ENCODE measurements at regions not wholly inside any gene's neighbourhood (a gene's known extent, or its start where the extent isn't known, plus 50 kb on each side); places are given as distances from the start of the nearest gene placed in this dataset.
"Not testable (repeated sequence)": the region's sequence is repeated elsewhere in the genome, so short reads cannot be mapped to it uniquely, and the experiment has no call there.

DNA sequence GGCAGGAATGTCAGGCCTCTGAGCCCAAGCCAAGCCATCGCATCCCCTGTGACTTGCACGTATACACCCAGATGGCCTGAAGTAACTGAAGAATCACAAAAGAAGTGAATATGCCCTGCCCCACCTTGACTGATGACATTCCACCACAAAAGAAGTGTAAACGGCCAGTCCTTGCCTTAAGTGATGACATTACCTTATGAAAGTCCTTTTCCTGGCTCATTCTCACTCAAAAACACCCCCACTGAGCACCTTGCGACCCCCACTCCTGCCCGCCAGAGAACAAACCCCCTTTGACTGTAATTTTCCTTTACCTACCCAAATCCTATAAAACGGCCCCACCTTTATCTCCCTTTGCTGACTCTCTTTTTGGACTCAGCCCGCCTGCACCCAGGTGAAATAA lies 185.8 kb upstream of the MEIS1 start:
- H3K18ac ChIP-seq (ENCODE audit: extremely low read depth, low read length); H3K79me1 ChIP-seq (ENCODE audit: low read depth, low read length); H3K4ac ChIP-seq (replicated peaks; ENCODE audit: insufficient read length, low read depth, low read length); H3K27me3 ChIP-seq (replicated peaks in 1 of 4; ENCODE audit: control insufficient read depth in 3 of 4, extremely low read depth in 1 of 4, insufficient read depth in 3 of 4, low read length in 3 of 4); H3K56ac ChIP-seq (replicated peaks; ENCODE audit: insufficient read length, low read depth, low read length); H3K14ac ChIP-seq (ENCODE audit: insufficient read length); H4K20me1 ChIP-seq (replicated peaks in 1 of 2; ENCODE audit: control insufficient read depth in 1 of 2, insufficient read depth in 2 of 2, low read length in 2 of 2); H3K9me3 ChIP-seq (ENCODE audit: insufficient read depth in 2 of 2, low read depth in 1 of 2, low read length in 1 of 2); H2BK15ac ChIP-seq (ENCODE audit: low read length); H3K23ac ChIP-seq (ENCODE audit: insufficient read length); H4K91ac ChIP-seq (replicated peaks; ENCODE audit: insufficient read length, low read length); DNase-seq (ENCODE audit: low read depth in 1 of 2, low spot score in 2 of 2); H3K4me3 ChIP-seq (ENCODE audit: extremely low read depth in 1 of 4, insufficient read depth in 2 of 4, low read depth in 3 of 4, low read length in 4 of 4); H2AFZ ChIP-seq (ENCODE audit: low read length); H2BK12ac ChIP-seq (ENCODE audit: low read depth, low read length); H3K4me1 ChIP-seq (replicated peaks in 1 of 4; ENCODE audit: control insufficient read depth in 3 of 4, insufficient read depth in 4 of 4, low read length in 3 of 4); H3K9ac ChIP-seq (replicated peaks in 1 of 4; ENCODE audit: extremely low read depth in 1 of 4, low read depth in 3 of 4, low read length in 3 of 4); H2AK5ac ChIP-seq (ENCODE audit: low read depth, low read length); CTCF ChIA-PET (ENCODE audit: partially characterized antibody); H3K23me2 ChIP-seq (ENCODE audit: low read depth, low read length); H4K8ac ChIP-seq (ENCODE audit: extremely low read depth, insufficient read depth, low read length); H4K5ac ChIP-seq (ENCODE audit: insufficient read length, low read depth, low read length); FAIRE-seq; H3K27ac ChIP-seq (ENCODE audit: low read depth, low read length); H2BK20ac ChIP-seq (ENCODE audit: low read length); H2BK120ac ChIP-seq (replicated peaks; ENCODE audit: low read depth, low read length); H2BK5ac ChIP-seq (ENCODE audit: low read depth, low read length): not testable (repeated sequence)
- peak; percentile 22 for TF ChIP-seq NANOG (IDR thresholded peaks at IDR 0.05; ENCODE audit: insufficient read depth, low read depth, low read length, poor library complexity, severe bottlenecking)
- H3K79me2 ChIP-seq (ENCODE audit: control insufficient read depth in 1 of 2, insufficient read depth in 2 of 2, low read length in 2 of 2), result peaks cover 0 to 17% of the 10 kb centered on the region in 2 experiments; a peak in 2 of 4 replicates
- peaks cover 0 to 17% (median 2%) of the 10 kb centered on the region in 4 experiments; a peak in 4 of 8 replicates for H3K36me3 ChIP-seq (ENCODE audit: control insufficient read depth in 2 of 4, insufficient read depth in 4 of 4, low read length in 3 of 4)
- H3K4me2 ChIP-seq (ENCODE audit: insufficient read depth in 1 of 2, low read depth in 2 of 2, low read length in 2 of 2), result peak overlapping the region in 1 of 2 experiments; percentile 28; a peak in 1 of 4 replicates
- POLR2A ChIA-PET (ENCODE audit: partially characterized antibody), result interaction anchor here (1.0 kb wide), 1 partner anchor 17 kb away, joined by 3 read pairs; no protein-coding TSS in a partner anchor
- WGBS, 2 experiments (ENCODE audit: extremely low coverage in 1 of 2, insufficient coverage in 1 of 2, insufficient read length in 1 of 2, insufficient replicate concordance in 2 of 2, low coverage in 1 of 2, low lambda C conversion rate in 2 of 2, missing lambda C conversion rate in 1 of 2), result 48% methylated on average over 5 of the region's 7 CpGs; no CpG with 5 or more reads in 1 of the 2 experiments

DNA sequence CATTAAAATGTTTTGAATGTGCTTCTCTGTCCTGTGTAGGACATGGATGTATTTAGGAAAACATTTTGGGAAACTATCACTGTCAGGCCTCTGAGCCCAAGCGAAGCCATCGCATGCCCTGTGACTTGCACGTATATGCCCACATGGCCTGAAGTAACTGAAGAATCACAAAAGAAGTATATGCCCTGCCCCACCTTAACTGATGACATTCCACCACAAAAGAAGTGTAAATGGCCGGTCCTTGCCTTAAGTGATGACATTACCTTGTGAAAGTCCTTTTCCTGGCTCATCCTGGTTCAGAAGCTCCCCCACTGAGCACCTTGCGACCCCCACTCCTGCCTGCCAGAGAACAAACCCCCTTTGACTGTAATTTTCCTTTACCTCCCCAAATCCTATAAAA lies 191.1 kb upstream of the MEIS1 start:
- H3K14ac ChIP-seq (ENCODE audit: insufficient read length); DNase-seq (ENCODE audit: low read depth in 1 of 2, low spot score in 2 of 2); H2BK15ac ChIP-seq (ENCODE audit: low read length); H3K18ac ChIP-seq (ENCODE audit: extremely low read depth, low read length); H3K4me1 ChIP-seq (replicated peaks in 1 of 4; ENCODE audit: control insufficient read depth in 3 of 4, insufficient read depth in 4 of 4, low read length in 3 of 4); H3K23me2 ChIP-seq (ENCODE audit: low read depth, low read length); H3K27ac ChIP-seq (ENCODE audit: low read depth, low read length); H2BK20ac ChIP-seq (ENCODE audit: low read length); H2BK12ac ChIP-seq (ENCODE audit: low read depth, low read length); H3K36me3 ChIP-seq (ENCODE audit: control insufficient read depth in 2 of 4, insufficient read depth in 4 of 4, low read length in 3 of 4); H4K8ac ChIP-seq (ENCODE audit: extremely low read depth, insufficient read depth, low read length); H2BK120ac ChIP-seq (replicated peaks; ENCODE audit: low read depth, low read length); H3K4ac ChIP-seq (replicated peaks; ENCODE audit: insufficient read length, low read depth, low read length); H3K79me1 ChIP-seq (ENCODE audit: low read depth, low read length); H3K23ac ChIP-seq (ENCODE audit: insufficient read length); H2AFZ ChIP-seq (ENCODE audit: low read length); H4K91ac ChIP-seq (replicated peaks; ENCODE audit: insufficient read length, low read length); H3K27me3 ChIP-seq (replicated peaks in 1 of 4; ENCODE audit: control insufficient read depth in 3 of 4, extremely low read depth in 1 of 4, insufficient read depth in 3 of 4, low read length in 3 of 4); H2AK5ac ChIP-seq (ENCODE audit: low read depth, low read length); H2BK5ac ChIP-seq (ENCODE audit: low read depth, low read length); H4K5ac ChIP-seq (ENCODE audit: insufficient read length, low read depth, low read length); H4K20me1 ChIP-seq (replicated peaks in 1 of 2; ENCODE audit: control insufficient read depth in 1 of 2, insufficient read depth in 2 of 2, low read length in 2 of 2); H3K9ac ChIP-seq (replicated peaks in 1 of 4; ENCODE audit: extremely low read depth in 1 of 4, low read depth in 3 of 4, low read length in 3 of 4); H3K56ac ChIP-seq (replicated peaks; ENCODE audit: insufficient read length, low read depth, low read length); CTCF ChIA-PET (ENCODE audit: partially characterized antibody); POLR2A ChIA-PET (ENCODE audit: partially characterized antibody); H3K9me3 ChIP-seq (ENCODE audit: insufficient read depth in 2 of 2, low read depth in 1 of 2, low read length in 1 of 2): not testable (repeated sequence)
- FAIRE-seq, result peak; percentile 60
- 48% methylated on average over 4 of the region's 5 CpGs; no CpG with 5 or more reads in 1 of the 2 experiments for WGBS, 2 experiments (ENCODE audit: extremely low coverage in 1 of 2, insufficient coverage in 1 of 2, insufficient read length in 1 of 2, insufficient replicate concordance in 2 of 2, low coverage in 1 of 2, low lambda C conversion rate in 2 of 2, missing lambda C conversion rate in 1 of 2)
- peak overlapping the region in 1 of 2 experiments; percentile 63; a peak in 1 of 4 replicates for H3K4me2 ChIP-seq (ENCODE audit: insufficient read depth in 1 of 2, low read depth in 2 of 2, low read length in 2 of 2)
- H3K4me3 ChIP-seq (ENCODE audit: extremely low read depth in 1 of 4, insufficient read depth in 2 of 4, low read depth in 3 of 4, low read length in 4 of 4), result peak overlapping the region in 2 of 4 experiments; percentile 55 to 60; a peak in 3 of 8 replicates
- peaks cover 0 to 17% of the 10 kb centered on the region in 2 experiments; a peak in 2 of 4 replicates for H3K79me2 ChIP-seq (ENCODE audit: control insufficient read depth in 1 of 2, insufficient read depth in 2 of 2, low read length in 2 of 2)
